Upper lobe of left lung (tissue), 4 donors: ENCODE measurements at regions not wholly inside any gene's neighbourhood (a gene's known extent, or its start where the extent isn't known, plus 50 kb on each side); places are given as distances from the start of the nearest gene placed in this dataset.

ENCODE experiments used
- POLR2A ChIP-seq, 4 donors: fragments of 450-650 bp; IDR thresholded peaks; one replicate each; pipeline ENCODE4 v1.5.1; 2016 to 2017; ENCODE audit warnings: antibody characterized with exemption in 4 of 4, mild to moderate bottlenecking in 2 of 4
- TF ChIP-seq, protein P1 (sequence below), 6 experiments: fragments of 450-650 bp in 4 of 6; fragments of 200-600 bp in 2 of 6; sonication (generic) in 2 of 6; IDR thresholded peaks; one replicate each; pipeline ENCODE4 v1.5.1; 2016 to 2019; ENCODE audit warnings: antibody characterized with exemption in 6 of 6

DNA sequence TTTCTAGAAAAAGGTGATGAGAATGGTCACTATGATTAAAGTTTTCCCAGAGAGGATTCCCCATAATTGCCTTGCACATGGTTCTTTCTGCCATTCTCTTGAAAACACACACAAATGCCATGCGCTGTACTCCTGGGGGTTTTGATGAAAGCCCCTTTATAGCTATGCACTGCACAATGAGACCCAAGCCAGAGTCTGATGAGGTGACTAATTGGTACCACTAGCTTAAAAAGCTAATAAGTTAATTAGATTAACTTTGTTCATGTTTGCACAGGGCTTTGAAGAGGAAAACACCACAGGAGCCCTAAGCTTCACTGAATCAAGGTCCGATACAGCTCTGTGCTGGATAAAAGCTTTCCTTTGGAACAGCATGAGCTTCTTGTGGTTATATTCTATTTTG lies 132.2 kb downstream of the NKX6-1 start:
- TF ChIP-seq, protein P1, sequence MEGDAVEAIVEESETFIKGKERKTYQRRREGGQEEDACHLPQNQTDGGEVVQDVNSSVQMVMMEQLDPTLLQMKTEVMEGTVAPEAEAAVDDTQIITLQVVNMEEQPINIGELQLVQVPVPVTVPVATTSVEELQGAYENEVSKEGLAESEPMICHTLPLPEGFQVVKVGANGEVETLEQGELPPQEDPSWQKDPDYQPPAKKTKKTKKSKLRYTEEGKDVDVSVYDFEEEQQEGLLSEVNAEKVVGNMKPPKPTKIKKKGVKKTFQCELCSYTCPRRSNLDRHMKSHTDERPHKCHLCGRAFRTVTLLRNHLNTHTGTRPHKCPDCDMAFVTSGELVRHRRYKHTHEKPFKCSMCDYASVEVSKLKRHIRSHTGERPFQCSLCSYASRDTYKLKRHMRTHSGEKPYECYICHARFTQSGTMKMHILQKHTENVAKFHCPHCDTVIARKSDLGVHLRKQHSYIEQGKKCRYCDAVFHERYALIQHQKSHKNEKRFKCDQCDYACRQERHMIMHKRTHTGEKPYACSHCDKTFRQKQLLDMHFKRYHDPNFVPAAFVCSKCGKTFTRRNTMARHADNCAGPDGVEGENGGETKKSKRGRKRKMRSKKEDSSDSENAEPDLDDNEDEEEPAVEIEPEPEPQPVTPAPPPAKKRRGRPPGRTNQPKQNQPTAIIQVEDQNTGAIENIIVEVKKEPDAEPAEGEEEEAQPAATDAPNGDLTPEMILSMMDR (IDR thresholded peaks at IDR 0.05): no peak
- TF ChIP-seq POLR2A (IDR thresholded peaks at IDR 0.05): no peak
